NCI-H2107 treated with DMSO at 0.1 percent for 48 hours (cell line): ENCODE measurements at regions not wholly inside any gene's neighbourhood (a gene's known extent, or its start where the extent isn't known, plus 50 kb on each side); places are given as distances from the start of the nearest gene placed in this dataset.
"Not testable (repeated sequence)": the region's sequence is repeated elsewhere in the genome, so short reads cannot be mapped to it uniquely, and the experiment has no call there.

ENCODE experiments used
- DNase-seq: peaks from one replicate; lab custom pipeline; 2025; ENCODE audit not compliant: unreplicated experiment; lab: John Stamatoyannopoulos, UW

DNA sequence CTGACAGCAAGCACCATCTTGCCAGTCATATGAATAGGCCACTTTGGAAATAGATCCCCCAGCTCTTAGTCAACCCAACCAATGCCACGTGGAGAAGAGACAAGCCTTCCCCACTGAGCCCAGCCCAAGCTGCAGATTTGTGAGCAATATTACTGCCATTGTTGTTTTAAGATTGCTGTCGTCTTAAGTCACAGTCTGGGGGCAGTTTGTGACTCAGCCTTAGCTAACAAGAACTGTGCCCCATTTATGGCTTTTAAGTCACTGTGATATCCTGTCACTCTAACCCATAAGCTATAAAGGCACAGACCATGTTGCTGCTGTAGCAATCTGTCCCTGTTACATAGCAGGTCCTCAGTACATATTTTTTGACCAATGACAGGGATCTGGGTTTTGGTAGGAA, 464.2 kb downstream of the MED13L start:
- DNase-seq = no peak

GRCh38 chr12:115811929-115812328, 465.6 kb downstream of the MED13L start:
- DNase-seq = no peak

DNA sequence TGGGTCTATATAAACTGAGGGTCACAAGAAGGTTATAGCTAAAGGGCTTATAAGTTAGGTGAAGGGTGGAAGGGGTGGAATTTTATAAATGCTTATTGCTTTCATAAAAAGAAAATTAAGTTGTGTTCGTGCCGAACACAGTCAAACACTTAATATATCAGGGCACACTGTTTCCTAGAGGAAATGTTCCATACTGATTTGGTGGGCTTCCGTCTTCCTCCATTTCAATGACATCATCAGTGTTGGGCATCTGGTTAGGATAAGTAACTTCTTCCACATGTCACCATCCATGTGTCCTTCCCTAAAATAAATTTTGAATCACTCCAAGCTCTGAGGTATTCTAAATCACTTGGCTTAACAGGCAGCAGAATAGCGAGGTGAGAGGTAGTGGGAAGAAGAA, 466.4 kb downstream of the MED13L start:
- DNase-seq = no peak

GRCh38 chr12:115810122-115810901, 467.2 kb downstream of the MED13L start:
- no peak for DNase-seq

- no peak for DNase-seq
Observed at GRCh38 chr12:115806000-115806399, 471.5 kb downstream of the MED13L start.

DNA sequence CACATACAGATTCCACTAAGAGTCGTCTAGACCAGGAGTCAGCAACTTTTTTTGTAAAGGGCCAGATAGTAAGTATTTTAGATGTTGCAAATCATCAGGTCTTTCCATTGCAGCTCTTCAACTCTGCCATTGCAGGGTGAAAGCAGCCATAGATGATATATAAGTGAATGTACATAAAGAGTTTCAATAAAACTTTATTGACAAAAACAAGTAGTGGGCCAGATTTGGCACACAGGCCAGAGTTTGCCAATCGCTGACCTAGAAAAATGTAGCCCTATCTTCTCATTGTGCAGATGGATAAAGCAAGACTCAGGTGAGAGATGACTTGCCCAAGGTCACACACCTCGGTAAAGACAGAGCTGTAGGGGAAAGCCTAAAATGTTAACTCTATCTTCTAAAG, 474.7 kb downstream of the MED13L start:
- no peak for DNase-seq

GRCh38 chr12:115801871-115802270, 475.6 kb downstream of the MED13L start:
- DNase-seq = no peak

GRCh38 chr12:115799610-115800009, 477.9 kb downstream of the MED13L start:
- no peak for DNase-seq

DNA sequence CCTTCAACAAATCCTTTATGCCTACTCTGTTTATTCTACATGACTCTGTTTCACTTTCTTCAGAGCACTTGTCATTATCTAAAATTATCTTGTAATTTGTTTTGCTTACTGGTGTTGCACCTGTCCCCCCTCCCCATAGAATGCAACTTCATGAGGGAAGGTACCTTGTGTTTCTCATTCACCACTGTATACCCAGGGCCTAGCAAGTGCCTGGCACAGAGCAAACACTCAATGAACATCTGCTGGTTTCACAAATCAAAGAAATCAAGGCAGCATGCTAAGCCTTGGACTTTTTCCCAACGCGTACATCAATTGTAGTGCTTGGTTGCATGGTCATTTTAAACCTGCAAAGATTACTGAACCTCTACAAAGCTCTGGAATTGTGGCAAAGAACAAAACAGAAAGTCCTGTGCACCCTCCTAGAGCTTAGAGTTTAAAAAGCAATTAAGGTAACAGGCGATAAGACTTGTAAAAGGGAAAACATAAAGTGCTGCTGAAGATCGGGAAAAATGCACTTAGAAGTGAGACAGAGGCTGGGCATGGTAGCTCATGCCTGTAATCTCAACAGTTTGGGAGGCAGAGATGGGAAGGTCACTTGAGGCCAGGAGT, 479.1 kb downstream of the MED13L start:
- no peak for DNase-seq

- no peak for DNase-seq
Observed at GRCh38 chr12:115794659-115795081, 482.8 kb downstream of the MED13L start.

DNA sequence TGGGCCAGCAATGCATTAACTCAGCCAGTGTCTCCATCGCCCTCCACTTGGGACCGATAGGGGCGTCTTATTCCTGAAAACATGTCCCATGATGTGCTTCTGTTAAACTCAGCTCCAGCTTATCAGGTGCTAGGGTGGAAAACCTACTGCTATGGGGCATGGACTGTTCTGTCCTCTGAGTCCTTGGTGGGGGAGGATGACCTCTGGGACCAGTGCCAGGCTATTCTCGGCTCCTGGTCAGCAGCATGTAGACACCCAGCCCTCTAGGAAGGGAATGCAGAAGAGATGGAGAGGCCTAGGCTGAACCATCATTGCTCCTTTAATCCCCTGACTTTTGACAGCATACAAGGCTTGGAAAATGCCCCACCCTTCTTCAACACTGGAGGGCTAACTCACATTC, 486.2 kb downstream of the MED13L start:
- no peak for DNase-seq

- DNase-seq = no peak
Observed at GRCh38 chr12:115790526-115790925, 487.0 kb downstream of the MED13L start.

DNA sequence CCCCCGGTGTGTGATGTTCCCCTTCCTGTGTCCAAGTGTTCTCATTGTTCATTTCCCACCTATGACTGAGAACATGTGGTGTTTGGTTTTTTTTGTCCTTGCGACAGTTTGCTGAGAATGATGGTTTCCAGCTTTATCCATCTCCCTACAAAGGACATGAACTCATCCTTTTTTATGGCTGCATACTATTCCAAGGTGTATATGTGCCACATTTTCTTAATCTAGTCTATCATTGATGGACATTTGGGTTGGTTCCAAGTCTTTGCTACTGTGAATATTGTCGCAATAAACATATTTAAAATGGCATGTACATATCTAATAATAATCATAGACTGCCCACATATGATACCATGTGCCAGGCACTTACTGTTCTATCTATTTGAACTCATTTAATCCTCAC, 491.0 kb downstream of the MED13L start:
- not testable (repeated sequence) for DNase-seq

DNA sequence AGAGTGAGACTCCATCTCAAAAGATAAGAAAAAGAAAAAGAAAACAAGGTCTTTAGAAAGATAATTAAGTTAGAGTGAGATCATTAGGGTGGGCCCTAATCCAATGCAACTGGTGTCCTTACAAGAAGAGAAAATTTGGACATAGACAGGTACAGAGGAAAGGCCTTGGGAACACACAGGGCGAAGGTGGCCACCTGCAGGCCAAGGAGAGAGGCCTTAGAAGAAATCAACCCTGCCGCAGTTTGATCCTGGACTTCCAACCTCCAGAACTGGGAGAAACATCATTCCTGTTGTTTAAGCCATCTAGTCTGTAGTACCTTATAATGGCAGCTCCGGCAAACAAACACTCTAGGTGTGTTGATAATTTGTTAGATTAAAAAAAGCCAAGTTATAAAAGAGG, 491.9 kb downstream of the MED13L start:
- no peak for DNase-seq

- DNase-seq = no peak
Observed at GRCh38 chr12:115776399-115776798, 501.1 kb downstream of the MED13L start.

- DNase-seq = no peak
Observed at GRCh38 chr12:115774148-115774895, 503.2 kb downstream of the MED13L start.

- no peak for DNase-seq
Observed at GRCh38 chr12:115771601-115772000, 505.9 kb downstream of the MED13L start.

- no peak for DNase-seq
Observed at GRCh38 chr12:115771065-115771464, 506.4 kb downstream of the MED13L start.

DNA sequence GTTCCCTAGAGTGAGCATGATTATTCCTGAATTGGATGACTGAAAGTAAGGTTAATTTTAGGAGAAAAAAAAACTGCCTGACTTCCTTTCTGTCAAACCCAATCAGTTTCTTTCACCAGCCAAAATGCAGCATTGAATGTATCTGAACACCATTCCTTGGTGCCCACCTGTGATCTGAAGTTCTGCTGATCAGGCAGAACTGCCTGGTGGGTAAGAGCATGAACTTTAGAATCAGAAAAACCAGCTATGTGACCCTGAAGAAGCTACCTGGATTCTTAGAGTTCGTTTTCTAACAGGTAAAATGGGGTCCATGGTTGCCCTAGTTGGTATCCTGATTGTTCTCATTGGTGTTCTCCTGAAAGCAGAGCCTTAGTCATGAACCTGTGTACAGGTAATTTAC, 506.9 kb downstream of the MED13L start:
- DNase-seq = no peak

GRCh38 chr12:115767916-115768315, 509.6 kb downstream of the MED13L start:
- DNase-seq = no peak

DNA sequence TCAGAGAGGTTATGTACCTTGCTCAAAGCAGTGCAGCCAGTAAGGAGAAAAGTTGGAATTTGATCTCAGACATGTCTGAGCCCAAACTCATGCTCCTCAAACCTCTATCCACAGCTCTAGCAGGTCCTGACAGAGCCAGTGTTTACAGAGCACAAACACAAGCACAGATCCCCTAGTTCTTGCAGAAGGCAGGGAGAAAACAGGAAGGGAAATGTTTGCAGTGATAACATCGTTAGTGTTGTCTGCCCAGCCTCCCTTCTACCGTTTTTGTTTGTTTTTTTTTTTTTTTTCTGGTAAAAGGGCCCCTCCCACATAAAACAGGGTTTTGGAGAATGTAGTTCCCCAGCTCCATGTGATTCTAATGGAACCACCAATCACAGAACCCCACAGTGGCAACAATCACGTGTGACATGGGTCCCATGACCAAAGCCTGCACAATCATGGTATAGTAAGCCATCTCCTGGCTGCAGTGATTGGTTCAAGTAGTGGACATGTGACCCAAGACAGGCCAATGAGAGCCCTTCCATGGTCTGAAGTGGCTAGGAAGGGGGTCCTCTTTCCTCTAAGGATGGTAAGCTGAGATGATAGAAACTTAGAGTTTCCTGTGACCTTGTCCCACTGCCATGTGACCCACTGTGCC, 513.4 kb downstream of the MED13L start:
- DNase-seq = no peak

GRCh38 chr12:115763376-115763775, 514.1 kb downstream of the MED13L start:
- no peak for DNase-seq
